AG09319 (cell line): ENCODE measurements at regions not wholly inside any gene's neighbourhood (a gene's known extent, or its start where the extent isn't known, plus 50 kb on each side); places are given as distances from the start of the nearest gene placed in this dataset.
"Not testable (repeated sequence)": the region's sequence is repeated elsewhere in the genome, so short reads cannot be mapped to it uniquely, and the experiment has no call there.

Experiments
- DNase-seq: peaks from one replicate; pipeline ENCODE4 v3.0.0-alpha.2; 2010; ENCODE audit warnings: low read depth; ENCODE audit errors: extremely low read depth
- CTCF ChIP-seq: IDR thresholded peaks from 2 replicates; pipeline ENCODE4 v1.5.1; 2011; ENCODE audit warnings: low read depth, mild to moderate bottlenecking, inconsistent platforms, low read length, moderate library complexity

- TF ChIP-seq CTCF = no peak
- no peak for DNase-seq
These were observed 258.4 kb downstream of the SPRY2 start for GRCh38 chr13:80082396-80083080.

GRCh38 chr13:80074811-80075210, 266.1 kb downstream of the SPRY2 start:
- no peak for TF ChIP-seq CTCF
- DNase-seq = no peak

GRCh38 chr13:80074143-80074752, 266.7 kb downstream of the SPRY2 start:
- TF ChIP-seq CTCF = no peak
- DNase-seq = no peak

- no peak for TF ChIP-seq CTCF
- DNase-seq = no peak
These were observed 268.7 kb downstream of the SPRY2 start for GRCh38 chr13:80072231-80072630.

- no peak for TF ChIP-seq CTCF
- no peak for DNase-seq
These were observed 270.8 kb downstream of the SPRY2 start for GRCh38 chr13:80070024-80070703.

- no peak for DNase-seq
- no peak for TF ChIP-seq CTCF
These were observed 271.6 kb downstream of the SPRY2 start for GRCh38 chr13:80069374-80069773.

- no peak for TF ChIP-seq CTCF
- no peak for DNase-seq
These were observed 274.9 kb downstream of the SPRY2 start for GRCh38 chr13:80065996-80066395.

GRCh38 chr13:80062416-80062815, 278.5 kb downstream of the SPRY2 start:
- DNase-seq = not testable (repeated sequence)
